Fibroblast of the aortic adventitia (primary cell): ENCODE measurements at regions not wholly inside any gene's neighbourhood (a gene's known extent, or its start where the extent isn't known, plus 50 kb on each side); places are given as distances from the start of the nearest gene placed in this dataset.

Source experiments
- DNase-seq: peaks from one replicate; pipeline ENCODE4 v3.0.0-alpha.2; 2010; ENCODE audit warnings: low read depth
- H3K4me3 ChIP-seq: 2 replicates; pipeline ENCODE4 v1.5.1; 2011; ENCODE audit warnings: low read depth, mild to moderate bottlenecking, control low read depth, low read length, moderate library complexity
- TF ChIP-seq, protein P1 (sequence below): IDR thresholded peaks from 2 replicates; pipeline ENCODE4 v1.5.1; 2011; ENCODE audit warnings: mild to moderate bottlenecking, low read length, control low read depth, inconsistent platforms; ENCODE audit not compliant: insufficient read depth

DNA sequence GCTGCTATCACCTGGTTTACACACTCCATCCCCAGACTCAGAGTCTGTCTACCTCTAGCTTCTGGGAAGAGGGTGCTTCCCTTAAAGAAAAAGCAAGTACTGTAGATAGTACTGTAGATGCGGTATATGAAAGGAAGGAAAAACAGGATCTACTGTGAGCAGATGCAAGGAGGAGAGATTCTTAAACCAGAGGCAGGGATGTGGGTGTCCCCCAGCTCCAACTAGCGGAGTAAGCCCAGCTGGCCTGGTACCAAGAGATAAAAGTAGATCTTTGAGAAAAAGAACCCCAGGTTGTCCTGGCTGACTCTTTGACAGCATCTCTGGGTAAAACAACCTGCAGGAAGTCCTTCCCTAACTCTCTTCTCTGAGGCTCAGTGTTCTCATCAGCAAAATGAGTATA, 523.7 kb upstream of the PROK2 start:
- TF ChIP-seq, protein P1, sequence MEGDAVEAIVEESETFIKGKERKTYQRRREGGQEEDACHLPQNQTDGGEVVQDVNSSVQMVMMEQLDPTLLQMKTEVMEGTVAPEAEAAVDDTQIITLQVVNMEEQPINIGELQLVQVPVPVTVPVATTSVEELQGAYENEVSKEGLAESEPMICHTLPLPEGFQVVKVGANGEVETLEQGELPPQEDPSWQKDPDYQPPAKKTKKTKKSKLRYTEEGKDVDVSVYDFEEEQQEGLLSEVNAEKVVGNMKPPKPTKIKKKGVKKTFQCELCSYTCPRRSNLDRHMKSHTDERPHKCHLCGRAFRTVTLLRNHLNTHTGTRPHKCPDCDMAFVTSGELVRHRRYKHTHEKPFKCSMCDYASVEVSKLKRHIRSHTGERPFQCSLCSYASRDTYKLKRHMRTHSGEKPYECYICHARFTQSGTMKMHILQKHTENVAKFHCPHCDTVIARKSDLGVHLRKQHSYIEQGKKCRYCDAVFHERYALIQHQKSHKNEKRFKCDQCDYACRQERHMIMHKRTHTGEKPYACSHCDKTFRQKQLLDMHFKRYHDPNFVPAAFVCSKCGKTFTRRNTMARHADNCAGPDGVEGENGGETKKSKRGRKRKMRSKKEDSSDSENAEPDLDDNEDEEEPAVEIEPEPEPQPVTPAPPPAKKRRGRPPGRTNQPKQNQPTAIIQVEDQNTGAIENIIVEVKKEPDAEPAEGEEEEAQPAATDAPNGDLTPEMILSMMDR = no peak
- no peak for DNase-seq
- H3K4me3 ChIP-seq = no peak overlapping the region

DNA sequence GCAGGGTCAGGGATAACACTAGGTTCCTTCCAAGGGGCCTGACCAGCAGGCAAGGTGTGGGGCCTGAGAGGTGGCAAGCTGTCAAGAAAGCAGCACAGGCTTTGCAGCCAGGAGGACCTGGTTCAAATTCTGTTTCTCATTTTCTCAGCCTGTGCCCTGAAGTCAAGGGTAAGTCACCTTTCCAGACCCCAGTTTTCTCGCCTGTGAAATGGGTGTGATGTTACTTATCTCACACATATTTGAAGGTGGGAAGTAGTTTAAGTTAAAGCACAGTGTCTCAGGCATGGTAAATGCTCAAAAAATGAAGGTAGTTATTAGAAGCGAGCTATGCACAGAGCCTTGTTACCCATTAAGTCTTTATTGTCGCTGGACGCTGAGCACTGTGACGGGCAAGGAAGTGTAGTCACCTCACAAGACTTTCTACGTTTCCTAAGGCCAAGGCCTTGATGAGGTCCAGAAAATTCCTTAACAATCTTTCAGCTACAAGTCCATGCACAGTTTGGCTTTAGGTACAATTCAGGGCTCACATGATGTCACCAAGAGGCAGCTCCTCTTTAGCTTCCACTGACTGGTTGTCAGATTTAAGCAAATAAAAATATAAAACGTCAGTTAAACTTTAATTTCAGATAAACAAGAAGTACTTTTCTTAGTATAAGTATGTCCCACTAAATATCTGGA, 522.6 kb upstream of the PROK2 start:
- no peak for DNase-seq

DNA sequence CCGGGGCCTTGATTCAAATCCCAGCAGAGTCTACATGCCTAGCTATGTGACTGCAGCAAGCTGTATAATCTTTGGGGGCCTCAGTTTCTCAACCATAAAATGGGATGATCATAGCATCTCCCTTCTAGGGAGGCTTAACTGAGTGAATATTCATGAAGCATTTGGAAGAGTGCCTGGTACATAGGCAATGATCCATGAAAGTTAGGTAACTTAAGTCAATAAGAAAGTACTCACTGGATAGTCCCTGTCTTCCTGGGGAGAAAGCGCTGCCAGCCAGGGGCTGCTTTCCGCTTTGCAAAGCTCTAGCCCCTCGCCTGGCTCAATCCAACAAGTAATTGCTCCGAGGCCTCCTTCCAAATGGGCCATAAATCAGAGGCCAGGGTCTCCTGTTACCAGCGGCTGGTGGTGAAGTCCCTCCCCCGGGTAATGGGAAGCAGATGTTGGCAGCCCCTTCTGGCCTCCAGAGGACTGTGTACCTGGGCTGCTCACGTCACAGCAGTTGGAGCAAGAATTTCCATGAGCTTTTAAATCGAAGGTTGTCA, 521.9 kb upstream of the PROK2 start:
- no peak overlapping the region for H3K4me3 ChIP-seq
- peak; percentile 24 for DNase-seq

More for the DNA sequence above, 522.6 kb upstream of the PROK2 start:
- H3K4me3 ChIP-seq = no peak overlapping the region
- TF ChIP-seq, protein P1 = no peak

DNA sequence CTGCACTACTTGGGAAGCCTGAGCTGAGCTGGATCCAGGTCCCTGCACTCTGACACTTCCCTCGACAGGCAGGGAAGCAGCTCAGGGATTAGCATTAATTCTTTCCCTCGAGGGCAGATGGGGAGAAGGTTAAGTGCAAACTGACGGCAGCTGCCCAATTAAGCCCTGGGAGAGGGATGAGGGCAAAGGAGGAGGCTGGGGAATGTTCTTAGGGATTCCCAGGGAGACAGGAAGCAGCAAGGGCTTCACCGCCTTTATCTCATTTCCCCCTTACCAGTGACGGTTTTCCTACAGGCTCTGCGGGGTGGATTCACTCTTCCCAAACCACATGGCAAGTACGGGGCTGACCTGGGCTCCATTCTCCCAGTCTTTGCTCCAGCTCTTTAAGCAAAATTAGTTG, 519.0 kb upstream of the PROK2 start:
- DNase-seq = no peak
- H3K4me3 ChIP-seq = no peak overlapping the region
- TF ChIP-seq, protein P1 = no peak

More for the DNA sequence above, 521.9 kb upstream of the PROK2 start:
- TF ChIP-seq, protein P1 = no peak

DNA sequence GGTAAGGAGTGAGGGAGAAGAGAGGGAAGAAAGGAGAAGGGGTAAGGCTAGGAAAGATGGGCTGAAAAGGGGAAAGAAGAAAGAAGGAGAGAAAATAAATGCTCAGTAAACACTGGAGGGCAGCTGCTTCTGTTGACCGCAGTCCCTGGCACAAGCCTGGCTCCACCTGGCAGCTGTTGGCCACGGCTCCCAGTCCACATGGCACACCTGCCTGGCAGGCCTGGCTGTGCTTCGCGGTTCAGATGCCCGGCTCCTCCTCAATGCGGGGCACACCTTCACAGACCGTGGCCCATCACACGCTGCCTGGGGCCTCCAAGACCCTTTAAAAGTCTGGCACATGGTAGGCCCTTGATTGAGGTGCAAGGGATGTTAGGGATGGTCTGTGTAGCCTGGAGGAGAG, 516.8 kb upstream of the PROK2 start:
- TF ChIP-seq, protein P1 = no peak
- no peak overlapping the region for H3K4me3 ChIP-seq
- DNase-seq = no peak

DNA sequence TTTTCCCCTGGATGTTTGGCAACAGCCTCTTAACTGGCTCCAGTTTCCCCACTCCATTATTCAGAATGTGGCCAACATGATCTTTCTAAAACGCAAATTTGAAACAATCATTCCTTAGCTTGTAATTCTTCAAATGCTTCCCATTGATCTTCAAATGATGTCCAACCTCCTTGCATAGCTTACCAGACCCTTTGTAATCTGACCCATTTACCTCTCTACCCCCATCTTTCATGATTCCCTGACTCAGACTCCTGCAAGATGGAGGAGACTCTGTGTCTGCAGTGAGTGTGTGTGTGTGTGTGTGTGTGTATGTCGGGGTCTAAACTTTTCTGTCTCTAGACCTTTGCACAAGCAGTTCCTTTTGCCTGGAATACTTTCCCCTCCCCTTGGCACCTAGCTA, 515.7 kb upstream of the PROK2 start:
- TF ChIP-seq, protein P1 = no peak
- DNase-seq = no peak
- no peak overlapping the region for H3K4me3 ChIP-seq
